H1 (cell line): ENCODE measurements at regions not wholly inside any gene's neighbourhood (a gene's known extent, or its start where the extent isn't known, plus 50 kb on each side); places are given as distances from the start of the nearest gene placed in this dataset.

Experiments
- CTCF ChIA-PET: fragments of 300-600 bp; sonication (Branson Sonifier 250); formaldehyde crosslinking; loops from one replicate; lab custom pipeline; 2021; ENCODE audit not compliant: partially characterized antibody; lab: Charles Lee
- POLR2A ChIA-PET: fragments of 300-600 bp; sonication (Branson Sonifier 250); formaldehyde crosslinking; loops from one replicate; lab custom pipeline; 2021; ENCODE audit warnings: inconsistent platforms; ENCODE audit not compliant: partially characterized antibody; lab: Charles Lee
- DNase-seq, 2 experiments: peaks; one replicate each; pipeline versions ENCODE4 v3.0.0 to v3.0.0-alpha.2; 2010 to 2022; ENCODE audit warnings: low spot score in 2 of 2, low read depth in 1 of 2, mixed read lengths in 1 of 2
- FAIRE-seq: peaks from 2 replicates; lab custom pipeline; 2011; peaks lifted over from hg19 to GRCh38; lab: Jason Lieb, UNC
- H2AFZ ChIP-seq: 2 replicates; pipeline ENCODE4 v1.8.1; 2012; ENCODE audit warnings: low read length, inconsistent platforms
- H2AK5ac ChIP-seq: 2 replicates; pipeline ENCODE4 v1.6.1; 2013; ENCODE audit warnings: low read depth, low read length
- H2BK120ac ChIP-seq: replicated peaks from 2 replicates; pipeline ENCODE3; 2013; ENCODE audit warnings: low read depth, low read length, inconsistent platforms
- H2BK12ac ChIP-seq: 2 replicates; pipeline ENCODE4 v1.6.1; 2013; ENCODE audit warnings: low read depth, low read length
- H2BK15ac ChIP-seq: 2 replicates; pipeline ENCODE4 v1.6.1; 2013; ENCODE audit warnings: low read length
- H2BK20ac ChIP-seq: 2 replicates; pipeline ENCODE4 v1.6.1; 2013; ENCODE audit warnings: low read length
- H2BK5ac ChIP-seq: 2 replicates; pipeline ENCODE4 v1.6.1; 2013; ENCODE audit warnings: low read depth, low read length
- H3K14ac ChIP-seq: 2 replicates; pipeline ENCODE4 v1.6.1; 2013; ENCODE audit warnings: inconsistent platforms; ENCODE audit not compliant: insufficient read length
- H3K18ac ChIP-seq: 2 replicates; pipeline ENCODE4 v1.6.1; 2013; ENCODE audit warnings: low read length; ENCODE audit errors: extremely low read depth
- H3K23ac ChIP-seq: 2 replicates; pipeline ENCODE4 v1.6.1; 2013; ENCODE audit warnings: inconsistent platforms; ENCODE audit not compliant: insufficient read length
- H3K23me2 ChIP-seq: 2 replicates; pipeline ENCODE4 v1.6.1; 2013; ENCODE audit warnings: low read depth, low read length
- H3K27ac ChIP-seq: 2 replicates; pipeline ENCODE4 v1.6.1; 2011; ENCODE audit warnings: low read depth, low read length, inconsistent platforms
- H3K27me3 ChIP-seq, 4 experiments: replicated peaks in 1 of 4; 1 replicate in 1 of 4; 2 replicates in 3 of 4; pipeline versions ENCODE4 v1.6.1 to v1.8.1; 2011 to 2013; ENCODE audit warnings: low read length in 3 of 4, mild to moderate bottlenecking in 3 of 4, inconsistent platforms in 2 of 4, mixed read lengths in 2 of 4, moderate library complexity in 1 of 4; ENCODE audit not compliant: control insufficient read depth in 3 of 4, insufficient read depth in 3 of 4; ENCODE audit errors: extremely low read depth in 1 of 4
- H3K36me3 ChIP-seq, 4 experiments: 2 replicates each; pipeline versions ENCODE4 v1.6.1 to v1.8.1; 2011 to 2013; ENCODE audit warnings: mild to moderate bottlenecking in 4 of 4, low read length in 3 of 4, moderate library complexity in 2 of 4, control low read depth in 1 of 4, inconsistent platforms in 1 of 4; ENCODE audit not compliant: insufficient read depth in 4 of 4, control insufficient read depth in 2 of 4
- H3K4ac ChIP-seq: replicated peaks from 2 replicates; pipeline ENCODE3; 2013; ENCODE audit warnings: low read length, low read depth, mixed read lengths, inconsistent platforms; ENCODE audit not compliant: insufficient read length
- H3K4me1 ChIP-seq, 4 experiments: replicated peaks in 1 of 4; 1 replicate in 1 of 4; 2 replicates in 3 of 4; pipeline versions ENCODE4 v1.6.1 to v1.8.1; 2011 to 2013; ENCODE audit warnings: low read length in 3 of 4, inconsistent platforms in 2 of 4, mixed read lengths in 1 of 4; ENCODE audit not compliant: insufficient read depth in 4 of 4, control insufficient read depth in 3 of 4
- H3K4me2 ChIP-seq, 2 experiments: 2 replicates each; pipeline versions ENCODE4 v1.6.1 to v1.8.1; 2011 to 2013; ENCODE audit warnings: low read depth in 2 of 2, low read length in 2 of 2, control low read depth in 1 of 2, inconsistent platforms in 1 of 2, mild to moderate bottlenecking in 1 of 2; ENCODE audit not compliant: insufficient read depth in 1 of 2
- H3K4me3 ChIP-seq, 4 experiments: fragments of 200-600, 300-600 bp in 1 of 4; sonication (generic), shearing (Covaris generic), sonication (Bioruptor Twin) in 1 of 4; 2 replicates each; pipeline versions ENCODE4 v1.5.1 to v1.8.1; 2011 to 2016; ENCODE audit warnings: low read length in 4 of 4, low read depth in 3 of 4, control low read depth in 2 of 4, inconsistent platforms in 2 of 4, mild to moderate bottlenecking in 2 of 4, mixed read lengths in 1 of 4, moderate library complexity in 1 of 4; ENCODE audit not compliant: insufficient read depth in 2 of 4; ENCODE audit errors: extremely low read depth in 1 of 4
- H3K56ac ChIP-seq: replicated peaks from 2 replicates; pipeline ENCODE3; 2013; ENCODE audit warnings: low read depth, mild to moderate bottlenecking, mixed read lengths, low read length, inconsistent platforms; ENCODE audit not compliant: insufficient read length
- H3K79me1 ChIP-seq: 2 replicates; pipeline ENCODE4 v1.6.1; 2013; ENCODE audit warnings: low read depth, low read length, control low read depth
- H3K79me2 ChIP-seq, 2 experiments: 2 replicates each; pipeline versions ENCODE4 v1.6.1 to v1.8.1; 2012 to 2013; ENCODE audit warnings: low read length in 2 of 2, mild to moderate bottlenecking in 2 of 2, inconsistent platforms in 1 of 2; ENCODE audit not compliant: insufficient read depth in 2 of 2, control insufficient read depth in 1 of 2
- H3K9ac ChIP-seq, 4 experiments: replicated peaks in 1 of 4; 1 replicate in 1 of 4; 2 replicates in 3 of 4; pipeline versions ENCODE4 v1.6.1 to v1.8.1; 2011 to 2013; ENCODE audit warnings: low read depth in 3 of 4, low read length in 3 of 4, control low read depth in 2 of 4, mild to moderate bottlenecking in 2 of 4, moderate library complexity in 2 of 4, inconsistent platforms in 1 of 4; ENCODE audit errors: extremely low read depth in 1 of 4
- H3K9me3 ChIP-seq, 2 experiments: 2 replicates each; pipeline versions ENCODE4 v1.6.1 to v1.8.1; 2012 to 2013; ENCODE audit warnings: mild to moderate bottlenecking in 2 of 2, moderate library complexity in 2 of 2, control low read depth in 1 of 2, inconsistent platforms in 1 of 2, low read depth in 1 of 2, low read length in 1 of 2, mixed read lengths in 1 of 2; ENCODE audit not compliant: insufficient read depth in 2 of 2
- H4K20me1 ChIP-seq, 2 experiments: replicated peaks in 1 of 2; 2 replicates each; pipeline versions ENCODE3 to v1.8.1; 2011 to 2013; ENCODE audit warnings: inconsistent platforms in 2 of 2, low read length in 2 of 2, mild to moderate bottlenecking in 1 of 2; ENCODE audit not compliant: insufficient read depth in 2 of 2, control insufficient read depth in 1 of 2
- H4K5ac ChIP-seq: 2 replicates; pipeline ENCODE4 v1.6.1; 2013; ENCODE audit warnings: low read length, low read depth, mixed read lengths, inconsistent platforms; ENCODE audit not compliant: insufficient read length
- H4K8ac ChIP-seq: 2 replicates; pipeline ENCODE4 v1.8.0; 2013; ENCODE audit warnings: mild to moderate bottlenecking, moderate library complexity, low read length, inconsistent platforms; ENCODE audit not compliant: insufficient read depth; ENCODE audit errors: extremely low read depth
- H4K91ac ChIP-seq: replicated peaks from 2 replicates; pipeline ENCODE3; 2013; ENCODE audit warnings: low read length, mixed read lengths, inconsistent platforms; ENCODE audit not compliant: insufficient read length
- CBX5 ChIP-seq: fragments of 300-800, 300-1000 bp; sonication (generic); IDR thresholded peaks from 2 replicates; pipeline ENCODE4 v1.7.1; 2016; ENCODE audit warnings: antibody characterized with exemption, low read length, low read depth
- JUN ChIP-seq: IDR thresholded peaks from 2 replicates; pipeline ENCODE4 v1.6.1; 2011; ENCODE audit warnings: low read depth, mild to moderate bottlenecking, improper control_type of control experiment, low read length
- NANOG ChIP-seq: IDR thresholded peaks from 2 replicates; pipeline ENCODE4 v1.6.1; 2011; ENCODE audit warnings: low read length, low read depth, mild to moderate bottlenecking, inconsistent platforms; ENCODE audit not compliant: insufficient read depth, poor library complexity, severe bottlenecking
- RFX5 ChIP-seq: IDR thresholded peaks from 2 replicates; pipeline ENCODE4 v1.6.1; 2011; ENCODE audit warnings: low read depth, low read length, improper control_type of control experiment, borderline replicate concordance
- SIN3A ChIP-seq, 2 experiments: IDR thresholded peaks in 1 of 2; conservative IDR thresholded peaks in 1 of 2; 2 replicates each; pipeline ENCODE4 v1.6.1; 2011 to 2012; ENCODE audit warnings: low read length in 2 of 2, improper control_type of control experiment in 1 of 2, low read depth in 1 of 2, mild to moderate bottlenecking in 1 of 2
- WGBS, 2 experiments: shearing (Covaris generic) in 1 of 2; methylation state at CpG; one replicate each; pipeline versions ENCODE4 v1.1.6 to v1.1.7; 2013 to 2015; ENCODE audit warnings: low lambda C conversion rate in 2 of 2, mixed read lengths in 2 of 2, inconsistent platforms in 1 of 2, low coverage in 1 of 2, missing lambda C conversion rate in 1 of 2; ENCODE audit not compliant: insufficient replicate concordance in 2 of 2, insufficient coverage in 1 of 2, insufficient read length in 1 of 2; ENCODE audit errors: extremely low coverage in 1 of 2, missing lambda C conversion rate in 1 of 2; 5-methylcytosine and 5-hydroxymethylcytosine counted together

GRCh38 chr3:43794776-43795175 is 104.0 kb downstream of the ABHD5 start:
- H3K23me2 ChIP-seq = no peaks in the 10 kb centered on the region
- no peaks in the 10 kb centered on the region for H4K20me1 ChIP-seq
- H2BK20ac ChIP-seq = no peak overlapping the region
- no peak overlapping the region for H3K4ac ChIP-seq
- no peaks in the 10 kb centered on the region for H3K79me1 ChIP-seq
- no peaks in the 10 kb centered on the region for H3K36me3 ChIP-seq
- H3K27ac ChIP-seq = no peak overlapping the region
- H2AFZ ChIP-seq = no peak overlapping the region
- no peak overlapping the region for H3K56ac ChIP-seq
- H4K91ac ChIP-seq = no peak overlapping the region
- peaks cover 0 to 2% (median 0%) of the 10 kb centered on the region in 4 experiments; a peak in 1 of 7 replicates for H3K27me3 ChIP-seq
- no peaks in the 10 kb centered on the region for H3K9me3 ChIP-seq
- FAIRE-seq (no peak), DNase-seq (no peak)
- H3K23ac ChIP-seq = no peak overlapping the region
- H4K8ac ChIP-seq = no peak overlapping the region
- H3K14ac ChIP-seq = no peak overlapping the region
- H3K4me3 ChIP-seq = no peak overlapping the region
- 93% methylated on average over 1 of the region's 1 CpG; no CpG with 5 or more reads in 1 of the 2 experiments for WGBS, 2 experiments
- H2AK5ac ChIP-seq = no peak overlapping the region
- H2BK15ac ChIP-seq = no peak overlapping the region
- H2BK120ac ChIP-seq = no peak overlapping the region
- H3K9ac ChIP-seq = no peak overlapping the region
- H3K79me2 ChIP-seq = no peaks in the 10 kb centered on the region
- H3K18ac ChIP-seq = no peak overlapping the region
- ChIA-PET POLR2A (no interaction called here), CTCF (interaction anchor here (1.0 to 3.3 kb wide), 4 partner anchors 11 to 61 kb away, joined by 3 to 16 read pairs (median 4); no protein-coding TSS in a partner anchor)
- H4K5ac ChIP-seq = no peak overlapping the region
- no peak overlapping the region for H2BK12ac ChIP-seq
- H2BK5ac ChIP-seq = no peak overlapping the region
- no peak overlapping the region for H3K4me2 ChIP-seq
- no peaks in the 10 kb centered on the region for H3K4me1 ChIP-seq
- no peak for TF ChIP-seq CBX5
- TF ChIP-seq NANOG = no peak
- no peak for TF ChIP-seq SIN3A (conservative IDR thresholded peaks at IDR 0.05 in 1 of 2, IDR thresholded peaks at IDR 0.05 in 1 of 2; ENCODE audit: low read depth in 1 of 2, low read length in 2 of 2)
- TF ChIP-seq RFX5 = no peak
- TF ChIP-seq JUN = no peak
